ENCODE measurements at regions not wholly inside any gene's neighbourhood (a gene's known extent, or its start where the extent isn't known, plus 50 kb on each side); places are given as distances from the start of the nearest gene placed in this dataset.

DNA sequence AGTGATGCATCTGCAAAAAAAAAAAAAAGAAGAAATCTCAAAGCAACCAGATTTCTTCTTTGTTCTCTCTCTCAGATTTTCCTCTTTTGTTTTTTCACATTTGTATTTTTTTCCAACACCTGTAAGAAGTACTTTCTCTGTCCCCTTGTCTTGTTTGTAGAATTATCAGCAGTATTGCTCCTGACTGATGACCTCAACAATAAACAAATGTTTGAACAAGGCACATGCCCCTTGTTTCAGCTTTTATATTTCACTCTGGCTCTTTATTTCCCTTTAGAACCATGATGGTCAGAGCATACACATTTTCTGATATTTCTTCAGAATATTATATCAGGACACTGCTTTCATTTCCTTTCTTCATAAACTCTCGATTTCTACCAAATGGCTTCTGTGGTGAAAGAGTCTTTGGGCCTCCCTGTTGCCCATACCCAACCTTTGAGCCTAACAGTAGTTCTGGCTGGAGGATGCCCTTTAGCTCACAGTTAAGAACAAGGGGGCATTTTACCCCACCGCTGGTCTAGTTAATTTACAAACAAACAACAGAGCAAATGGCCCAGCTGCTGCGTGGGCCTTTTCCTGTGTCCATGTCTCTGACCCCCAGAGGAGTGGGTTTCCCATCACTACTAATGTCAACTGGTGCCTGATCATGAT, 142.5 kb upstream of the SMAD1 start:
- intact Hi-C loops (cut with micrococcal nuclease): no loop called here
- Histone ChIP-seq H3K4me3 (replicated peaks in 1 of 3; ENCODE audit: insufficient read depth in 1 of 3, low read depth in 1 of 3, low read length in 3 of 3) (no peak overlapping the region), H3K4me2 (ENCODE audit: insufficient read depth, low read length) (no peak overlapping the region), H3K27ac (ENCODE audit: insufficient read depth, low read depth, low read length) (no peak overlapping the region), H3K9ac (replicated peaks; ENCODE audit: extremely low read depth, insufficient read depth, low read length) (no peak overlapping the region), H3K27me3 (ENCODE audit: control insufficient read depth in 2 of 2, insufficient read depth in 2 of 2, low read length in 2 of 2) (no peaks in the 10 kb centered on the region), H3K9me3 (replicated peaks; ENCODE audit: control insufficient read depth, insufficient read depth, low read length) (no peaks in the 10 kb centered on the region), H3K4me1 (ENCODE audit: control insufficient read depth, extremely low read depth, insufficient read depth, low read length) (peaks cover 11% of the 10 kb centered on the region), H2AFZ (ENCODE audit: low read depth, low read length) (no peak overlapping the region), H3K36me3 (ENCODE audit: control insufficient read depth in 2 of 2, extremely low read depth in 1 of 2, insufficient read depth in 2 of 2, low read length in 2 of 2) (no peaks in the 10 kb centered on the region), H3K9me1 (replicated peaks; ENCODE audit: control insufficient read depth, extremely low read depth, insufficient read depth, low read length) (no peaks in the 10 kb centered on the region), H3K79me2 (ENCODE audit: control insufficient read depth, insufficient read depth, low read length) (no peaks in the 10 kb centered on the region), H4K20me1 (replicated peaks; ENCODE audit: control insufficient read depth, extremely low read depth, insufficient read depth, low read length) (no peaks in the 10 kb centered on the region)
- TF ChIP-seq, protein P1, sequence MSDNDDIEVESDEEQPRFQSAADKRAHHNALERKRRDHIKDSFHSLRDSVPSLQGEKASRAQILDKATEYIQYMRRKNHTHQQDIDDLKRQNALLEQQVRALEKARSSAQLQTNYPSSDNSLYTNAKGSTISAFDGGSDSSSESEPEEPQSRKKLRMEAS (IDR thresholded peaks at IDR 0.05; ENCODE audit: insufficient read depth, insufficient read length): no peak
- TF ChIP-seq FOS (IDR thresholded peaks at IDR 0.05; ENCODE audit: borderline replicate concordance, insufficient read depth, low read length) (no peak), EZH2 (IDR thresholded peaks at IDR 0.05; ENCODE audit: borderline replicate concordance, low read depth, low read length, severe bottlenecking) (no peak), POLR2AphosphoS5 (IDR thresholded peaks at IDR 0.05; ENCODE audit: insufficient read depth, low read depth, low read length) (no peak), POLR2A (IDR thresholded peaks at IDR 0.05; ENCODE audit: low read depth, low read length) (no peak)
- TF ChIP-seq, protein P2, sequence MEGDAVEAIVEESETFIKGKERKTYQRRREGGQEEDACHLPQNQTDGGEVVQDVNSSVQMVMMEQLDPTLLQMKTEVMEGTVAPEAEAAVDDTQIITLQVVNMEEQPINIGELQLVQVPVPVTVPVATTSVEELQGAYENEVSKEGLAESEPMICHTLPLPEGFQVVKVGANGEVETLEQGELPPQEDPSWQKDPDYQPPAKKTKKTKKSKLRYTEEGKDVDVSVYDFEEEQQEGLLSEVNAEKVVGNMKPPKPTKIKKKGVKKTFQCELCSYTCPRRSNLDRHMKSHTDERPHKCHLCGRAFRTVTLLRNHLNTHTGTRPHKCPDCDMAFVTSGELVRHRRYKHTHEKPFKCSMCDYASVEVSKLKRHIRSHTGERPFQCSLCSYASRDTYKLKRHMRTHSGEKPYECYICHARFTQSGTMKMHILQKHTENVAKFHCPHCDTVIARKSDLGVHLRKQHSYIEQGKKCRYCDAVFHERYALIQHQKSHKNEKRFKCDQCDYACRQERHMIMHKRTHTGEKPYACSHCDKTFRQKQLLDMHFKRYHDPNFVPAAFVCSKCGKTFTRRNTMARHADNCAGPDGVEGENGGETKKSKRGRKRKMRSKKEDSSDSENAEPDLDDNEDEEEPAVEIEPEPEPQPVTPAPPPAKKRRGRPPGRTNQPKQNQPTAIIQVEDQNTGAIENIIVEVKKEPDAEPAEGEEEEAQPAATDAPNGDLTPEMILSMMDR (IDR thresholded peaks at IDR 0.05; ENCODE audit: extremely low read depth in 1 of 2, insufficient read depth in 1 of 2, low read depth in 1 of 2, low read length in 2 of 2): no peak
- DNase-seq (ENCODE audit: low read depth, low spot score) (no peak), FAIRE-seq (no peak)
- no TSS peak for BruUV-seq (replicated peaks)
- CTCF ChIA-PET: no interaction called here
- POLR2A ChIA-PET: no interaction called here
- dilution Hi-C loops (cut with MboI; ENCODE audit: extremely low pct_ligation_motif_present, low sequenced_read_pairs): no loop called here

Measured in endothelial cell of umbilical vein (primary cell).